NCI-H82 treated with DMSO at 0.1 percent for 48 hours (cell line): ENCODE measurements at regions not wholly inside any gene's neighbourhood (a gene's known extent, or its start where the extent isn't known, plus 50 kb on each side); places are given as distances from the start of the nearest gene placed in this dataset.
A peak's percentile ranks its signal among the peaks of the same experiment; 100 is the strongest.

Experiments used
- DNase-seq: peaks from one replicate; lab custom pipeline; 2025; ENCODE audit not compliant: unreplicated experiment; lab: John Stamatoyannopoulos, UW

DNA sequence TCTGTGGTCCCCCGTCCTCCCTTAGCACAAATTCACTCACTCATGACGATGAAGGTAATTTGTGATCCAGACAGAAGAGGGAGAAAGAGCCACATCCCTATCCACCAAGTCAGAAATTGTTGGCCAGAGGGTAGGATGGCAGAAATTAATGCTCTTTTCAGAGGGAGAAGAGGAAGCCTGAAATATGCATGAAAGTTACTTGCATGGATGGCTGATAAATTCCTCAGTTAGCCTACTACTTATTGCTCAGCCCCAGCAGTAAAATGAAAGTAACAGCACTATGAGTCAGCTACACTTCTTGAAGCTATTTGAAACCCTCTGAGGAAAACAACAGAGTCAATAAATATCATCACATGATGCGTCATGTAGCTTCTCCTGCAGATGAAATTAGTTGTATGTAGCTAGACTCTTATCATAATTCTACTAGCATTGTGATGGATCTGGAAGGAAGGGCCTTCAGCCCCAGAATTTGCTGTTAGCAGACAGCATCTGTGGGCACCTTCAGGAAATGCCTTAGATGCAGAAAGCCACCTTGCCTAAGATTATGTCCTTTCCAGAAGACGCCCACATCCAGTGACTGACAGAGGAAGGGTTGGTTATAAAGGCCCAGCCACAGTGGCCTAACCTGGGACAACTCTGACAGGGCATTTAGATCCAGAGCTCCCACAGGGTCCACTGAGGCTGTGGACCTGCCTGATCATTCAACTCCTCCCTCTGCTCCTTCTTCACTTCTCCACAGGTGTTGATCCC, 81.2 kb upstream of the CCDC112 start:
- no peak for DNase-seq

GRCh38 chr5:115375893-115376292, 79.4 kb upstream of the CCDC112 start:
- DNase-seq, result no peak

DNA sequence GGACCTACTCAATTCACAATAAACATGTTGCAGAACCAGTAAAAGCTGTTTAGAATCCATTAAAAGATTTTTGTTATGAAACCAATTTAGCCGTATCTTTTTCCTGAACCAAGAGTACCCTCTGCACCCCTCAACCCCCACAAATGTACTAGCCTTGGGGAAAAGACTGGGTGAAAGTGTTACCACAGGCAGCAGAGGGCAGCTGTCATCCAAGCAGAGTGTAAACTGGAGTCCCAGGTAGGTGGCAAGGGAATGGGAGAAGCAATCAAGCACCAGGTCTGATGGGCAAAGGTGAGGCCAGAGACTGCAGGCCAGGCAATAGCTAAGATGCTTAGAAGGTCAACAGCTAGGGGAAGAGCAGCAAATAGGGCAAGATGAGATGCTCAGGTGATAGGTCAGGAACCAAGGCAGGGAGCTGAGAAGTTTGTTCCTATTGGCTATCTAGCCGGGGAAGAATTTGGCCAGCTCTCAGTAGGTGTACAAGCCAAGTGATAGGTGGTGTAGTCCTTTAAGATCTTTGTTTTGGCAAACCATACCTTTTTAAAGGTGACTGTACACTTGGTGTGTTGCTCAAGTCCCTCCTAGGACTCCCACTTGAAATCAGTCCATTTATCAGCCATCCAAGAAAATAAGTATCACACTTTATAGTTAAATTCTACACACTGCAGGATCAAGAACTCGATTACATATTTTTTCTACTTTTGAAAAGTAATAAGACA, 77.8 kb upstream of the CCDC112 start:
- no peak for DNase-seq

- DNase-seq, result no peak
Measured at GRCh38 chr5:115372146-115372545, 75.7 kb upstream of the CCDC112 start.

GRCh38 chr5:115369430-115370144, 73.1 kb upstream of the CCDC112 start:
- DNase-seq, result no peak

DNA sequence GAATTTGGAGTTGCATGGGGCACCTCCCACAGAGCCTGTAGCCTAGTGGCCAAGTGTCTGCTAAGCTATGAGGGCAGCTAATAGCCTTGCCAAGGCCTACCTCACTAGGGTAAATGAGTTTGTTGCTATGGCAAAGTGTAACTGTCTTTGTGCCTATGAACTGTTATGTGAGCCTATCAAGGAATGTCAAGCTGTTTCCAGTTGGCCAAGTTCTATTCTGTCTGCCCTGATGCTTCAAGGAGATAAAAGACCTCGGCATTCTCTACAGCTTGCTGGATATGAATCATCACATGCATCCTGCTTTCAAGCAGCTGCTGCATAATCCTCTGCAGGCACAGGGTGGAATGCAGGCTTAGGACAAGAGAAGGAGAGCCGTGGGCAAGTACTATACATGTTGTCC, 69.8 kb upstream of the CCDC112 start:
- no peak for DNase-seq

DNA sequence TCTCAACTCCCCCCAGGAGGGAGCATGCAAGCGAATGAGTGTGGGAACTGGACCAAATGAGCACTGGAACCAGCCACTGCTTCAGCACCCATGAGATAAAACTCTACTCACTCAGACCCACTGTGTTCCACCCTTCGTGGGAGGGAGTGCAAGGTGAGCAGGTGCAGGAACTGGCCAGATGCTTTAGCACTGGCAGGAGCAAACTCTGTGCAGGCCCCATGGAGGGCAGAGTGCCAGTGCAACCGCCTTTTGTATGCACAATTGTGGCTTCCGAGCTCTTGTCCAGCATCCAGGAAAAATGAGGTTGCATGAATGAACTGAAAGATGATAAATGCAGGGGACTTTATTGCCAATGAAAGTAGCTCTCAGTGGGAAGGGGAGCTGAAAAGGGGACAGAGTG, 67.4 kb upstream of the CCDC112 start:
- no peak for DNase-seq

DNA sequence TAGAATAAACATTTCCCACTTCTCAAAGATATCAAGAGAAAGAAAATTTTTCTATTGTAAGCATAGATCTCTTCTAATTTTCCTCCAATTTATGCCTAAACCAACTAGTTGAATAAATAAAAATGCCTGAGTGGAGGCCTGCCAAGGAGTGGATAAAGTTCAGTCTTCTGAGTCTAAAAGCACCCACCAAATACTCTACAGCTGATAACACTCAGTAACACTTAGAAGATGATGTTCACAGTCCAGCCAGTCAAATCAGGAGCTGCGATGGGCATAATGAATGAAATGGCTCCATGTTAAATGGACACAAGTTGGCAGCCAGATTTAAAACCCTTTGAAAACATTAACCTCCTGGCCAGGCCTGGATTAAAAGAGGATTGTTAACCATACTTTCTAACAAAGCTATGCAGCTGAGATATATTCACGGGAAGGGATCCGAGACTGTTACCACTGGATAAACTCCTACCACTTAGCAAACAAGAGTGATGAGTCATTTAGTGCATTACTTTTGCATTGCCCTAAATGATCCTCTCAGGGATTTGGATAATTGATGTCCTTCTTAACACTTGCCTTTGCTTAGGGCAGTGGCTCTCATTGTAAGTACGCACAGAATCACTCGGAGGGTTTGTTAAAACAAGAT, 63.7 kb upstream of the CCDC112 start:
- DNase-seq, result peak; percentile 52

GRCh38 chr5:115355767-115356381, 59.4 kb upstream of the CCDC112 start:
- DNase-seq, result no peak

DNA sequence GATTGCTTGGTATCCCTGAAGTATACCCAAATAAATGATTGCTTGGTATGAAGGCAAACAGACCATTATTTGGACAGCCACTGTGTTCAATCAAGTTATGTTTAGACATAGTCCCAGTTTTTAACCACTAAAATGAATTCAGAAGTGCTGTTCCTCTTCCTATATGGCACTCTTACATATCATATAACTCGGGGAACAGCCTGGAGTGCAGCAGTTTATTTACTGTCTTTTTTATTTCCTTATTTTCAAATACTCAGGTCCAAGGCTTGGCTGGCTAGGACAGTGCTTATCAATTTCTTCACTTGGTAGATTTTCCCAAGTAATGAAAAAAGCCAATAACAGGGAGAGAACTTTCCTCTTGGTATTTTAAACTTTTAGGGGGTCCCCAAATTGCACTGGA, 58.6 kb upstream of the CCDC112 start:
- DNase-seq, result no peak

DNA sequence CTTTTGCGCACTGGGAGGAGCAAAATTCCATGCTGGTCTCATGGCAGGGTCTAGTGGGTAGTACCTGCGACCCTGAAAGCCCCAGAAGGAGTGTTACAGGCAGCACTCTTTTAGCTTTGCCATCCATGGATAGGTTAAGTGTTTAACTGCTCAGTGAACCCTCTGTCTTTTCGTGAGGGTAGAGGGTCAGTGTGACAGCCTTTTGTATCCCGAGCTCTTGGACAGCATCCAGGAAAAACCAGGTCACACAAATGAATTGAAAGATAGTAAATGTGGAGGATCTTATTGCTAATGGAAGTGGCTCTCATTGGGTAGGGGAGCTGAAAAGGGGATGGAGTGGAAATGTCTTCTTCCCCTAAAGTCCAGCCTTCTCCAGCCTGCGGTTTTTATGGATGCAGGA, 57.8 kb upstream of the CCDC112 start:
- DNase-seq, result no peak

- no peak for DNase-seq
Measured at GRCh38 chr5:115352571-115352970, 56.1 kb upstream of the CCDC112 start.

- no peak for DNase-seq
Measured at GRCh38 chr5:115351356-115352195, 55.1 kb upstream of the CCDC112 start.

DNA sequence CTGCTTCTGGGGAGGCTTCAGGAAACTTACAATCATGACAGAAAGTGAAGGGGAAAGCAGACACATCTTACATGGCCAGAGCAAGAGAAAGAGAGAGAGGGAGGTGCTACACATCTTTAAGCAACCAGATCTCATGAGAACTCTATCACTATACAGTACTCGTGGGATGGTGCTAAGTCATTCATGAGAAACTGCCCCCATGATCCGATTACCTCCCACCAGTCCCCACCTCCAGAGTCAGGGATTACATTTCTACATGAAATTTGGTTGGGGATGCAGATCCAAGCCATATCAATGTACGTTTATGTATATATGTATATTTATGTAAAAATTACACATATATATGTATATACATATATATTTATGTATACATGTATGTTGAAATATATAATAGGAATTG, 54.4 kb upstream of the CCDC112 start:
- DNase-seq, result no peak

DNA sequence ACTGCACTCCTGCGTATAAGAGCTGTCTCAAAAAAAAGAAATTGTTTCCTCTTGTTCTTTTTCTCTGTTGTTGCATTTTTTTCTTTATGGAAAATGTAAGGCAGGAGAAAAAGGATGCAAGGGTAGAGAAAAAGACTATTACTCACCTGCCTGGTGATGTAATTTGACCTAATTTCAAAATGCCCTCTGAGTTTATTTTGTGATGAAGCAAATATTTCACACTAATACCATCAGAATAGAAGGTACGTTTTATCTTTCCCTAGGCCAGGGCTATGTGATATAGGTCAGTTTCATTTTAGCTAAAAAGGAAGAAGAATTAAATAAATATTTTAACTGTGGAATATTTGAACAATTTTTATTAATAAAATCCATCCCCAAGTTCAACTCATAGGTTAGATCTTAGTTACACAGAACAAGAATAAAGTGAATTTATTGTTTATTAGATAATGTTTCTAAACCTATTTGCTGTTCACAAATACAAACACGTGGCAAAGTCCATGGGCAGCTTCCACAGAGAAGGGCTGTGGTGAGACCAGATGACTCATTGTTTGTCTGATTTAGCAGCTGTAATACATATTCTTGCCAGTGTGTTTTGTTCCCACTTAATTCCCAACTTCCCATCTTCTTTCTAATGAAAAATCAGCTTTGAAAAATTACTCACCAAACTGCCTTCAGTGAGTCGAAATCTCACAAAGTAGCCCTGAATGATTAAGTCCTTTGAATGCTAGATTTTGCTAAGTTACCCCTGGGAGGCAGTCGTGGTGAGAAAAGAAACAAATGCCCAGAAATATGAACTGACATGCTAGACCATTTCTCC, 52.8 kb upstream of the CCDC112 start:
- DNase-seq, result no peak

GRCh38 chr5:115348175-115348574, 51.7 kb upstream of the CCDC112 start:
- no peak for DNase-seq
